Type B pancreatic cell (in vitro differentiated cells): ENCODE measurements at regions not wholly inside any gene's neighbourhood (a gene's known extent, or its start where the extent isn't known, plus 50 kb on each side); places are given as distances from the start of the nearest gene placed in this dataset.
"Not testable (repeated sequence)": the region's sequence is repeated elsewhere in the genome, so short reads cannot be mapped to it uniquely, and the experiment has no call there.

Experiments
- DNase-seq: peaks from one replicate; pipeline ENCODE4 v3.0.0; 2021; ENCODE audit warnings: mixed read lengths; ENCODE audit not compliant: unreplicated experiment; ENCODE audit errors: extremely low spot score
- H3K27ac Mint-ChIP-seq: 2 replicates; pipeline ENCODE4 v1.8.0; 2021; ENCODE audit warnings: mild to moderate bottlenecking, mixed read lengths
- H3K27me3 Mint-ChIP-seq: 2 replicates; pipeline ENCODE4 v1.8.0; 2021; ENCODE audit warnings: mixed read lengths
- H3K36me3 Mint-ChIP-seq: 2 replicates; pipeline ENCODE4 v1.8.0; 2021; ENCODE audit warnings: mixed read lengths
- H3K4me1 Mint-ChIP-seq: one replicate; pipeline ENCODE4 v1.8.0; 2021; ENCODE audit warnings: mixed read lengths; ENCODE audit not compliant: unreplicated experiment
- H3K4me3 Mint-ChIP-seq: 2 replicates; pipeline ENCODE4 v1.8.0; 2021; ENCODE audit warnings: mild to moderate bottlenecking, mixed read lengths
- H3K9me3 Mint-ChIP-seq: 2 replicates; pipeline ENCODE4 v1.8.0; 2021; ENCODE audit warnings: mixed read lengths
- CTCF ChIP-seq: fragments of 200-600 bp; sonication (generic); conservative IDR thresholded peaks from 2 replicates; pipeline ENCODE4 v1.5.0; 2021; ENCODE audit warnings: antibody characterized with exemption, mild to moderate bottlenecking

- H3K27ac Mint-ChIP-seq = no peak overlapping the region
- H3K4me3 Mint-ChIP-seq = no peak overlapping the region
- peaks cover 7% of the 10 kb centered on the region for H3K9me3 Mint-ChIP-seq
- no peaks in the 10 kb centered on the region for H3K27me3 Mint-ChIP-seq
- no peak for DNase-seq
- H3K36me3 Mint-ChIP-seq = no peaks in the 10 kb centered on the region
- H3K4me1 Mint-ChIP-seq = no peaks in the 10 kb centered on the region
- TF ChIP-seq CTCF = no peak
Observed at GRCh38 chrX:137878401-137878800, 312.5 kb downstream of the ZIC3 start.

GRCh38 chrX:137882960-137883359, 317.0 kb downstream of the ZIC3 start:
- no peak for TF ChIP-seq CTCF
- H3K27ac Mint-ChIP-seq = no peak overlapping the region
- H3K4me3 Mint-ChIP-seq = no peak overlapping the region
- H3K27me3 Mint-ChIP-seq = no peaks in the 10 kb centered on the region
- DNase-seq = no peak
- no peaks in the 10 kb centered on the region for H3K4me1 Mint-ChIP-seq
- H3K36me3 Mint-ChIP-seq = no peaks in the 10 kb centered on the region
- peaks cover 11% of the 10 kb centered on the region for H3K9me3 Mint-ChIP-seq

- not testable (repeated sequence) for DNase-seq, H3K36me3 Mint-ChIP-seq, H3K27ac Mint-ChIP-seq, H3K27me3 Mint-ChIP-seq, H3K4me3 Mint-ChIP-seq, H3K4me1 Mint-ChIP-seq
- peaks cover 11% of the 10 kb centered on the region for H3K9me3 Mint-ChIP-seq
Observed at GRCh38 chrX:137884813-137885212, 318.9 kb downstream of the ZIC3 start.

- Mint-ChIP-seq H3K27me3 (no peaks in the 10 kb centered on the region), H3K4me1 (no peaks in the 10 kb centered on the region), H3K36me3 (no peaks in the 10 kb centered on the region), H3K27ac (no peak overlapping the region), H3K4me3 (no peak overlapping the region), H3K9me3 (no peaks in the 10 kb centered on the region)
- no peak for DNase-seq
- no peak for TF ChIP-seq CTCF
Observed at GRCh38 chrX:137891431-137891830, 325.5 kb downstream of the ZIC3 start.

GRCh38 chrX:137896123-137896522, 330.2 kb downstream of the ZIC3 start:
- Mint-ChIP-seq H3K9me3 (no peaks in the 10 kb centered on the region), H3K36me3 (no peaks in the 10 kb centered on the region), H3K4me3 (no peak overlapping the region), H3K27ac (no peak overlapping the region), H3K4me1 (no peaks in the 10 kb centered on the region), H3K27me3 (no peaks in the 10 kb centered on the region)
- no peak for TF ChIP-seq CTCF
- DNase-seq = no peak

- Mint-ChIP-seq H3K36me3 (no peaks in the 10 kb centered on the region), H3K4me3 (no peak overlapping the region), H3K9me3 (no peaks in the 10 kb centered on the region), H3K4me1 (peaks cover 5% of the 10 kb centered on the region), H3K27me3 (no peaks in the 10 kb centered on the region), H3K27ac (no peak overlapping the region)
- no peak for DNase-seq
- TF ChIP-seq CTCF = no peak
Observed at GRCh38 chrX:137915466-137915865, 349.5 kb downstream of the ZIC3 start.
